ENCODE measurements at regions not wholly inside any gene's neighbourhood (a gene's known extent, or its start where the extent isn't known, plus 50 kb on each side); places are given as distances from the start of the nearest gene placed in this dataset.

DNA sequence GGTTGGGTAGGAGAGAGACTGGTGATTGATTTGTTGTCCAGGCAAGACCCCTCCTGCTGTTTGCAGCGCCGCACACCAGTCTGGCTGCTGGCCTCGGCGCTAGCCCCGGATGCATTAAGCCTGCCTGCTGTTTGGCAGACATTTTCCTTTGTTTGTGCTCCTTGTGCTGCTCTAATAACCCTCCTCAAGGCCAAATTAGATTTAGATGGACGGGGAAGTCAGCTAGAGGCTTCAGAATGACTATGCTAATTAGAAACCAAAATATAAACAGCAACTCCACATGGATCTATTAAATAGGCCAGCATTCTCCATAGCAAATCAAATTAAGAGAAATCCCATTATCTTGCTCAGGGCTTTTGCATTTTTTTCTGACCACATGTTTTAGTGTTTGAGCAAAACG lies 445.2 kb downstream of the SQOR start:
- TF ChIP-seq, protein P1, sequence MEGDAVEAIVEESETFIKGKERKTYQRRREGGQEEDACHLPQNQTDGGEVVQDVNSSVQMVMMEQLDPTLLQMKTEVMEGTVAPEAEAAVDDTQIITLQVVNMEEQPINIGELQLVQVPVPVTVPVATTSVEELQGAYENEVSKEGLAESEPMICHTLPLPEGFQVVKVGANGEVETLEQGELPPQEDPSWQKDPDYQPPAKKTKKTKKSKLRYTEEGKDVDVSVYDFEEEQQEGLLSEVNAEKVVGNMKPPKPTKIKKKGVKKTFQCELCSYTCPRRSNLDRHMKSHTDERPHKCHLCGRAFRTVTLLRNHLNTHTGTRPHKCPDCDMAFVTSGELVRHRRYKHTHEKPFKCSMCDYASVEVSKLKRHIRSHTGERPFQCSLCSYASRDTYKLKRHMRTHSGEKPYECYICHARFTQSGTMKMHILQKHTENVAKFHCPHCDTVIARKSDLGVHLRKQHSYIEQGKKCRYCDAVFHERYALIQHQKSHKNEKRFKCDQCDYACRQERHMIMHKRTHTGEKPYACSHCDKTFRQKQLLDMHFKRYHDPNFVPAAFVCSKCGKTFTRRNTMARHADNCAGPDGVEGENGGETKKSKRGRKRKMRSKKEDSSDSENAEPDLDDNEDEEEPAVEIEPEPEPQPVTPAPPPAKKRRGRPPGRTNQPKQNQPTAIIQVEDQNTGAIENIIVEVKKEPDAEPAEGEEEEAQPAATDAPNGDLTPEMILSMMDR (IDR thresholded peaks at IDR 0.05) = no peak
- TF ChIP-seq, protein P2, sequence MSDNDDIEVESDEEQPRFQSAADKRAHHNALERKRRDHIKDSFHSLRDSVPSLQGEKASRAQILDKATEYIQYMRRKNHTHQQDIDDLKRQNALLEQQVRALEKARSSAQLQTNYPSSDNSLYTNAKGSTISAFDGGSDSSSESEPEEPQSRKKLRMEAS (CRISPR knock-in tag; IDR thresholded peaks at IDR 0.05) = no peak
- TF ChIP-seq, protein P3, sequence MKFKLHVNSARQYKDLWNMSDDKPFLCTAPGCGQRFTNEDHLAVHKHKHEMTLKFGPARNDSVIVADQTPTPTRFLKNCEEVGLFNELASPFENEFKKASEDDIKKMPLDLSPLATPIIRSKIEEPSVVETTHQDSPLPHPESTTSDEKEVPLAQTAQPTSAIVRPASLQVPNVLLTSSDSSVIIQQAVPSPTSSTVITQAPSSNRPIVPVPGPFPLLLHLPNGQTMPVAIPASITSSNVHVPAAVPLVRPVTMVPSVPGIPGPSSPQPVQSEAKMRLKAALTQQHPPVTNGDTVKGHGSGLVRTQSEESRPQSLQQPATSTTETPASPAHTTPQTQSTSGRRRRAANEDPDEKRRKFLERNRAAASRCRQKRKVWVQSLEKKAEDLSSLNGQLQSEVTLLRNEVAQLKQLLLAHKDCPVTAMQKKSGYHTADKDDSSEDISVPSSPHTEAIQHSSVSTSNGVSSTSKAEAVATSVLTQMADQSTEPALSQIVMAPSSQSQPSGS (CRISPR knock-in tag; IDR thresholded peaks at IDR 0.05; ENCODE audit: borderline replicate concordance, low read depth) = no peak
- TF ChIP-seq NR3C1 (CRISPR knock-in tag; conservative IDR thresholded peaks at IDR 0.05; ENCODE audit: low read depth) (no peak), ZNF263 (CRISPR knock-in tag; IDR thresholded peaks at IDR 0.05; ENCODE audit: low read depth) (no peak), MYBL2 (CRISPR knock-in tag; IDR thresholded peaks at IDR 0.05) (no peak), SMAD4 (CRISPR knock-in tag; IDR thresholded peaks at IDR 0.05) (no peak)
- TF ChIP-seq, protein P4, sequence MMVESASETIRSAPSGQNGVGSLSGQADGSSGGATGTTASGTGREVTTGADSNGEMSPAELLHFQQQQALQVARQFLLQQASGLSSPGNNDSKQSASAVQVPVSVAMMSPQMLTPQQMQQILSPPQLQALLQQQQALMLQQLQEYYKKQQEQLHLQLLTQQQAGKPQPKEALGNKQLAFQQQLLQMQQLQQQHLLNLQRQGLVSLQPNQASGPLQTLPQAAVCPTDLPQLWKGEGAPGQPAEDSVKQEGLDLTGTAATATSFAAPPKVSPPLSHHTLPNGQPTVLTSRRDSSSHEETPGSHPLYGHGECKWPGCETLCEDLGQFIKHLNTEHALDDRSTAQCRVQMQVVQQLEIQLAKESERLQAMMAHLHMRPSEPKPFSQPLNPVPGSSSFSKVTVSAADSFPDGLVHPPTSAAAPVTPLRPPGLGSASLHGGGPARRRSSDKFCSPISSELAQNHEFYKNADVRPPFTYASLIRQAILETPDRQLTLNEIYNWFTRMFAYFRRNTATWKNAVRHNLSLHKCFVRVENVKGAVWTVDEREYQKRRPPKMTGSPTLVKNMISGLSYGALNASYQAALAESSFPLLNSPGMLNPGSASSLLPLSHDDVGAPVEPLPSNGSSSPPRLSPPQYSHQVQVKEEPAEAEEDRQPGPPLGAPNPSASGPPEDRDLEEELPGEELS (CRISPR knock-in tag; IDR thresholded peaks at IDR 0.05) = no peak

Measured in WTC11 (cell line).